Endometrial microvascular endothelial cells (primary cell): ENCODE measurements at regions not wholly inside any gene's neighbourhood (a gene's known extent, or its start where the extent isn't known, plus 50 kb on each side); places are given as distances from the start of the nearest gene placed in this dataset.

Source experiments
- in situ Hi-C: cut with HindIII; loops from 2 replicates; pipeline ENCODE4 v1.10.0; 2017; ENCODE audit warnings: low sequenced_read_pairs, low pct_unique_long_range_greater_than_20kb; ENCODE audit errors: inconsistent ontology term

- in situ Hi-C loops, result no loop called here
These were observed 50.1 kb upstream of the ZNF608 start for GRCh38 chr5:124796495-124796894.

GRCh38 chr5:124797665-124798087 is 51.2 kb upstream of the ZNF608 start:
- in situ Hi-C loops, result no loop called here

- in situ Hi-C loops, result no loop called here
These were observed 52.5 kb upstream of the ZNF608 start for GRCh38 chr5:124798890-124799289.

- in situ Hi-C loops, result no loop called here
These were observed 55.1 kb upstream of the ZNF608 start for GRCh38 chr5:124801551-124801950.

- in situ Hi-C loops, result no loop called here
These were observed 57.3 kb upstream of the ZNF608 start for GRCh38 chr5:124803617-124804323.

GRCh38 chr5:124806026-124806372 is 59.6 kb upstream of the ZNF608 start:
- in situ Hi-C loops, result no loop called here

GRCh38 chr5:124806373-124807077 is 60.1 kb upstream of the ZNF608 start:
- in situ Hi-C loops, result no loop called here

- in situ Hi-C loops, result no loop called here
These were observed 62.4 kb upstream of the ZNF608 start for GRCh38 chr5:124808842-124809268.

- in situ Hi-C loops, result no loop called here
These were observed 64.1 kb upstream of the ZNF608 start for GRCh38 chr5:124810396-124811006.

- in situ Hi-C loops, result no loop called here
These were observed 66.4 kb upstream of the ZNF608 start for GRCh38 chr5:124812771-124813358.

- in situ Hi-C loops, result no loop called here
These were observed 69.9 kb upstream of the ZNF608 start for GRCh38 chr5:124816381-124816780.

GRCh38 chr5:124819201-124819600 is 72.8 kb upstream of the ZNF608 start:
- in situ Hi-C loops, result no loop called here

GRCh38 chr5:124822647-124823046 is 76.2 kb upstream of the ZNF608 start:
- in situ Hi-C loops, result no loop called here

- in situ Hi-C loops, result no loop called here
These were observed 76.9 kb upstream of the ZNF608 start for GRCh38 chr5:124823380-124823779.

- in situ Hi-C loops, result no loop called here
These were observed 78.3 kb upstream of the ZNF608 start for GRCh38 chr5:124824637-124825158.

- in situ Hi-C loops, result no loop called here
These were observed 79.0 kb upstream of the ZNF608 start for GRCh38 chr5:124825250-124825982.

- in situ Hi-C loops, result no loop called here
These were observed 79.5 kb upstream of the ZNF608 start for GRCh38 chr5:124825983-124826337.

GRCh38 chr5:124828731-124829234 is 82.3 kb upstream of the ZNF608 start:
- in situ Hi-C loops, result no loop called here

- in situ Hi-C loops, result no loop called here
These were observed 85.3 kb upstream of the ZNF608 start for GRCh38 chr5:124831687-124832240.
